Suprapubic skin (tissue), 3 donors: ENCODE measurements at regions not wholly inside any gene's neighbourhood (a gene's known extent, or its start where the extent isn't known, plus 50 kb on each side); places are given as distances from the start of the nearest gene placed in this dataset.

ENCODE experiments used
- POLR2A ChIP-seq, 2 donors: fragments of 450-650 bp; IDR thresholded peaks; one replicate each; pipeline ENCODE4 v1.6.1; 2017; ENCODE audit warnings: antibody characterized with exemption in 2 of 2, mild to moderate bottlenecking in 2 of 2, moderate library complexity in 2 of 2
- TF ChIP-seq, protein P1 (sequence below), 2 donors: fragments of 200-600 bp in 1 of 2; fragments of 450-650 bp in 1 of 2; sonication (generic) in 1 of 2; IDR thresholded peaks; one replicate each; pipeline ENCODE4 v1.5.1; 2016 to 2019; ENCODE audit warnings: antibody characterized with exemption in 2 of 2, mild to moderate bottlenecking in 1 of 2, moderate library complexity in 1 of 2

DNA sequence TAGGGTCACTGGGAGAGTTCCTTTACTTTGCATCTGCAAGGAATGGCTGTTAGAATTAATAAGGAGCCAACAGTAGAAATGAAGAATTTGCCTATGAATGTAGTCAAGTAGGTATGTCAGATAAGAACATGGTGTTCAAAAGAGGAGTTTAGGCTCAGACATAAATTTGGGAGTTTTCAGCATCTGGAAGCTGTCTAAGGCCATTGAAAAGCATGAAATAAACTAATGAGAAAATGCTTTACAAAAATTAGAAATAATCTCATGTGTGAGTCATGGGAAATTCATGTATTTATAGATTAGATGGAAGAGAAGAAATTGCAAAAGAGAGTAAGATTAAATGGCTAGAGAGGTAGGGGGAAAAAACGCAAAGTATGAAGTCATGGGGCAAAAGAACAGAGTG lies 201.9 kb downstream of the DIPK2A start:
- TF ChIP-seq, protein P1, sequence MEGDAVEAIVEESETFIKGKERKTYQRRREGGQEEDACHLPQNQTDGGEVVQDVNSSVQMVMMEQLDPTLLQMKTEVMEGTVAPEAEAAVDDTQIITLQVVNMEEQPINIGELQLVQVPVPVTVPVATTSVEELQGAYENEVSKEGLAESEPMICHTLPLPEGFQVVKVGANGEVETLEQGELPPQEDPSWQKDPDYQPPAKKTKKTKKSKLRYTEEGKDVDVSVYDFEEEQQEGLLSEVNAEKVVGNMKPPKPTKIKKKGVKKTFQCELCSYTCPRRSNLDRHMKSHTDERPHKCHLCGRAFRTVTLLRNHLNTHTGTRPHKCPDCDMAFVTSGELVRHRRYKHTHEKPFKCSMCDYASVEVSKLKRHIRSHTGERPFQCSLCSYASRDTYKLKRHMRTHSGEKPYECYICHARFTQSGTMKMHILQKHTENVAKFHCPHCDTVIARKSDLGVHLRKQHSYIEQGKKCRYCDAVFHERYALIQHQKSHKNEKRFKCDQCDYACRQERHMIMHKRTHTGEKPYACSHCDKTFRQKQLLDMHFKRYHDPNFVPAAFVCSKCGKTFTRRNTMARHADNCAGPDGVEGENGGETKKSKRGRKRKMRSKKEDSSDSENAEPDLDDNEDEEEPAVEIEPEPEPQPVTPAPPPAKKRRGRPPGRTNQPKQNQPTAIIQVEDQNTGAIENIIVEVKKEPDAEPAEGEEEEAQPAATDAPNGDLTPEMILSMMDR (IDR thresholded peaks at IDR 0.05), result no peak
- TF ChIP-seq POLR2A (IDR thresholded peaks at IDR 0.05), result no peak
